ENCODE measurements at regions not wholly inside any gene's neighbourhood (a gene's known extent, or its start where the extent isn't known, plus 50 kb on each side); places are given as distances from the start of the nearest gene placed in this dataset.
A peak's percentile ranks its signal among the peaks of the same experiment; 100 is the strongest.

DNA sequence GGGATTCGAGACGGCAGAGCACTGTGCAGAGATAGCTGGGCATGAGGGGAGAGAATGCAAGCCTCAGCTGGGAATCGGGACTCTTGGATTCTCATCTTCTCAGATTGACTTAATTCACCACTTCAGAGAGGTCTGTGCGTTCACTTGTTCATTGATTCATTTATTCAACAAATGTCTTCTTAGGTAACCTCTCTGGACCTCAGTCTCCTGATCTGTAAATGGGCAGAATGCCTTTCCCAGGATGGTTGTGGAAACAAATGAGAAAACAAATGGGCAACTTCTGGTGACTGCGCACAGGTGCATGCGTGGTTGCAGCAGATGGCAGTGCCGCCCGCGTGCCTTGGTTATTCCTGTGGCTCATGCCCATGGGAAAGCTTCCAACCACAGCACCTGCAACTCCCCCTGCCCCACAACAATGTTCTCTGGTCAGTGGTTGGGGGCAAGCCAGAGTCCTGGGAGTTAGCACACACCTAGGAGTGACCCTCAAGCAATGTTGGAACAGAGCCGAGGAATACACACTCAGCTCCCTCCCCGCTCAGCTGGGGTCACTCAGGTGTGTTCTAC, 110.1 kb upstream of the RUNX3 start:
- TF ChIP-seq POLR2A (IDR thresholded peaks at IDR 0.05; ENCODE audit: low read depth, low read length): no peak
- no peak for TF ChIP-seq POLR2AphosphoS5 (IDR thresholded peaks at IDR 0.05; ENCODE audit: low read depth, low read length)
- no peak for FAIRE-seq
- DNase-seq (ENCODE audit: insufficient read length): no peak

GRCh38 chr1:25039229-25039628, 109.2 kb upstream of the RUNX3 start:
- DNase-seq (ENCODE audit: insufficient read length) (no peak), FAIRE-seq (no peak)
- TF ChIP-seq POLR2A (IDR thresholded peaks at IDR 0.05; ENCODE audit: low read depth, low read length): no peak
- TF ChIP-seq TAF1 (IDR thresholded peaks at IDR 0.05; ENCODE audit: borderline replicate concordance, low read depth, low read length): no peak
- no peak for TF ChIP-seq POLR2AphosphoS5 (IDR thresholded peaks at IDR 0.05; ENCODE audit: low read depth, low read length)

DNA sequence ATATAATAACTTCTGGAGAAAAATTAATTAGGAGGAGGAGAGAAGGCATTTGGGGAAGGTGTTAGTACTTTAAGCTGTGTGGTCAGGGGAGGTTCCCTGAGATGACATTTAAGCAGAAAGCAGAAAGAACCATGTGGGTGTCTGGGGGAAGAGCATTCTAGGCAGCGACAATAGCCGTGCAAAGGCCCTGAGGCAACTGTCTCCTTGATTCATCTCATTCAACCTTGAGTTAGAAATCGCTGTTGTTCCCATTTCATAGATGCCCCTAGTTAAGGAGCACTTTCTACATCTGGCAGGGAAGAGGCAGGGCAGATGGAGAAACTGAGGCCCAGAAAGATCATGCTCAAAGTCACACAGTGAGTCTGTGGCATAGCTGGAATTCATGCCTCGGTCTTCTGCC, 108.6 kb upstream of the RUNX3 start:
- DNase-seq (ENCODE audit: insufficient read length) (no peak), FAIRE-seq (no peak)
- TF ChIP-seq POLR2AphosphoS5 (IDR thresholded peaks at IDR 0.05; ENCODE audit: low read depth, low read length) (no peak), POLR2A (IDR thresholded peaks at IDR 0.05; ENCODE audit: low read depth, low read length) (no peak), TAF1 (IDR thresholded peaks at IDR 0.05; ENCODE audit: borderline replicate concordance, low read depth, low read length) (no peak)

GRCh38 chr1:25037174-25038074, 107.3 kb upstream of the RUNX3 start:
- TF ChIP-seq TAF1 (IDR thresholded peaks at IDR 0.05; ENCODE audit: borderline replicate concordance, low read depth, low read length) (no peak), POLR2A (IDR thresholded peaks at IDR 0.05; ENCODE audit: low read depth, low read length) (no peak), POLR2AphosphoS5 (IDR thresholded peaks at IDR 0.05; ENCODE audit: low read depth, low read length) (no peak)

GRCh38 chr1:25036117-25036546, 106.1 kb upstream of the RUNX3 start:
- DNase-seq (ENCODE audit: insufficient read length) (no peak), FAIRE-seq (peak; percentile 57)
- TF ChIP-seq TAF1 (IDR thresholded peaks at IDR 0.05; ENCODE audit: borderline replicate concordance, low read depth, low read length) (no peak), POLR2AphosphoS5 (IDR thresholded peaks at IDR 0.05; ENCODE audit: low read depth, low read length) (no peak; the same call in 1 of the 2 replicates), POLR2A (IDR thresholded peaks at IDR 0.05; ENCODE audit: low read depth, low read length) (no peak)

More at GRCh38 chr1:25037174-25038074, 107.3 kb upstream of the RUNX3 start:
- peak; percentile 94 for FAIRE-seq
- DNase-seq (ENCODE audit: insufficient read length): peak; percentile 73

DNA sequence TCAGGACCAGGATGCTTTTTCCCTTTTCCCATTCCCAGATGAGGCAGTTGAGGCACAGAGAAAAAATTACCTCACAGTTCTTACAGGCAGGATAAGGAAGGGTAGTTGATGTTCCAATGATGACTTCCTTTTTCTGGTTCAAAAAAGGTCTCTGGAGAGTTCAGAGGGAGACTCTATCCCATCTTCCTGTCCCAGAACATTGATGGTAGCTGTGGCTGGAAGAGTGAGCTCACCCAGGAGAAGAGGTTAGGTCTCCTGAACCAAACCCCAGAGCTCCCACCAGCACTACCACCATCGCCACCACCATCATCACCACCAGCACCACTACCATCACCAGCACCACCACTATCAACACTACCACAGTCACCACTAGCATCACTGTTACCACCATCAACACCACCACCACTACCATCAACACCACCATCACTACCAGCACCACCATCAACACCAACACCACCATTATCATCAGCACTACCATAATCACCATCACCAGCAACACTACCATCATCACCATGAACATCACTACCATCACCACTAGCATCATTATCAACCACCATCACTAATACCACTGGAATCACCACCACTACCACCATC, 105.5 kb upstream of the RUNX3 start:
- TF ChIP-seq POLR2A (IDR thresholded peaks at IDR 0.05; ENCODE audit: low read depth, low read length) (0 out of 2 replicates have a peak, but pooled peaks have one; percentile 9), POLR2AphosphoS5 (IDR thresholded peaks at IDR 0.05; ENCODE audit: low read depth, low read length) (no peak)
- peak; percentile 9 for FAIRE-seq
- no peak for DNase-seq (ENCODE audit: insufficient read length)

DNA sequence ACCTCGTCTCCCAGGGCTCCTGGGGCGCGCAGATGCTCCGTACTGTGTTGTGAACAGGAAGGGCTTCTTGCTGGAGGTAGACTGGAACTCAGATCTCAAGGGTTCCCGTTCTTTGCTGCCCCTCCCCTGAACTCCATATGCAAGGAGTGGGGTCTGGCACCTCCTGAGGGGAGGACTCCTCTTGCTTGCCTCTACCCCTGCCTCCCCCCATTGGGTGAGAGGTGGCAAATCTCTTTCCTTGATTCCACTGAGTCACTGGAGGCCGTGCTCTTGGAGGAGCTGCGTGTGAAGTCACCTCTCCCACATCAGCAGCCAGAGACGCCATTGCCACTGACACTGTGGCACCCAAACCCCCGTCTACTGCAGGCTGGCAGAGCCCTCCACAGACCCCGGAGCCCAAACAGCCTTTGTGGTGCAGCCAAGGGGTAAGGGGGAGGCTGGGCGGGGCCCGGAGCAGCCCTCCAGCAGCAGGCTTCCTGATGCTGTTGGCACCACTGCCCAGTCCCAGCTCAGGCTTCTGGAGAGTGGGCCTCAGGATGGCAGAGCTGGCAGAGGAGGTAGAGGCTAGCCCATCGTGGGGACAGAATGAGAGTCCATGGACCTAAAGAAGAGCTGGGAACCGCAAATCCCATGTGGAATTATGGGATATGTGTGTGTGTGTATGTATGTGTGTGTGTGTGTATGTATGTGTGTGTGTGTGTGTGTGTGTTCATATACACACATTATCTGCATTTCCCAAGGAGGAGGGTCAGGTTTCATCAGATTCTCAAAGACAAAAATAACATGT, 104.9 kb upstream of the RUNX3 start:
- FAIRE-seq (peak; percentile 89), DNase-seq (ENCODE audit: insufficient read length) (no peak)
- TF ChIP-seq POLR2A (IDR thresholded peaks at IDR 0.05; ENCODE audit: low read depth, low read length): no peak
- no peak for TF ChIP-seq TAF1 (IDR thresholded peaks at IDR 0.05; ENCODE audit: borderline replicate concordance, low read depth, low read length)
- TF ChIP-seq POLR2AphosphoS5 (IDR thresholded peaks at IDR 0.05; ENCODE audit: low read depth, low read length): no peak; the same call in 1 of the 2 replicates

DNA sequence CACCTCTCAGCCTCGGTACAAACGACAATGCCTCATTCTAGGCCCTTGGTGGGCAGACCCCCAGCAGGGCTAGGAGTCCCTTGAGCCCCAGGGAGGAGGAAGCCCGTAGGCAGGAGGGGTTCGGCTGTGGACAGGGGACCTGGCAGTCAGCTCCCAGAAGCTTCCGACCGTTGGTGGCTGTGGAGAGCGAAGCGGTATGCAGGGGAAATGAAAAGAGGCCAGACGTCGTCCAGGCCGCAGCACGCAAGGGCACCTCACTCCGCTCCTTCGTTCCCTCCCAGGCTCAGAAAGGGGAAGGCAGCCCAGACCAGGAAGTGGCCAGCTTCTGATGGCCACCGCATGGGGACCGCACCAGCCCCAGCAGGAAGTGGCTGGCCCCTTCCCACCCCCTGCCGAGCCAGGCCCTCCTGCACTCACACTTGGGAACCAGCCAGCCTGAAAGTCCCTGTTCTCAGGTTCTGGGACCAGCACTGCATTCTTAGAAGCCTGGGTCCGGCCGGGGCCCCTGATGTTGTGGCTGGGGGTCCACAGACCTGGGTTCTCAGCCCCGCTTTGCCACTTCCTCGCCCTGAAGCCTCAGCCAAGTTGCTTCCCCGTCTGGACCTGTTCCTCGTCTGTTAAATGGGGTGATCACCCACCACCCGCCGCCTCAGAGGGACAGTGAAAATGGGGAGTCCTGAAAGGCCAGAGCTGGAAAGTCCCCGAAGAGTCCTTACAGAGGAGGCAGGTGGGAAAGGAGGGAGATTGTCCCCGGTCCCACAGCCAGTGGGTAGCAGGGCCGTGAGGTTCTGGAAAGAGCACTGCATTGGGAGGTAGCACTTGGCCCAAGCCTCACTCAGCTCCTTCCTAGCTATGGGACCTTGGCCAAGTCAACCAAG, 104.0 kb upstream of the RUNX3 start:
- FAIRE-seq (peak; percentile 96), DNase-seq (ENCODE audit: insufficient read length) (peak; percentile 52)
- TF ChIP-seq POLR2AphosphoS5 (IDR thresholded peaks at IDR 0.05; ENCODE audit: low read depth, low read length): 0 out of 2 replicates have a peak, but pooled peaks have one; percentile 12
- peak; percentile 57 for TF ChIP-seq POLR2A (IDR thresholded peaks at IDR 0.05; ENCODE audit: low read depth, low read length)
- peak; percentile 63 for TF ChIP-seq TAF1 (IDR thresholded peaks at IDR 0.05; ENCODE audit: borderline replicate concordance, low read depth, low read length)

DNA sequence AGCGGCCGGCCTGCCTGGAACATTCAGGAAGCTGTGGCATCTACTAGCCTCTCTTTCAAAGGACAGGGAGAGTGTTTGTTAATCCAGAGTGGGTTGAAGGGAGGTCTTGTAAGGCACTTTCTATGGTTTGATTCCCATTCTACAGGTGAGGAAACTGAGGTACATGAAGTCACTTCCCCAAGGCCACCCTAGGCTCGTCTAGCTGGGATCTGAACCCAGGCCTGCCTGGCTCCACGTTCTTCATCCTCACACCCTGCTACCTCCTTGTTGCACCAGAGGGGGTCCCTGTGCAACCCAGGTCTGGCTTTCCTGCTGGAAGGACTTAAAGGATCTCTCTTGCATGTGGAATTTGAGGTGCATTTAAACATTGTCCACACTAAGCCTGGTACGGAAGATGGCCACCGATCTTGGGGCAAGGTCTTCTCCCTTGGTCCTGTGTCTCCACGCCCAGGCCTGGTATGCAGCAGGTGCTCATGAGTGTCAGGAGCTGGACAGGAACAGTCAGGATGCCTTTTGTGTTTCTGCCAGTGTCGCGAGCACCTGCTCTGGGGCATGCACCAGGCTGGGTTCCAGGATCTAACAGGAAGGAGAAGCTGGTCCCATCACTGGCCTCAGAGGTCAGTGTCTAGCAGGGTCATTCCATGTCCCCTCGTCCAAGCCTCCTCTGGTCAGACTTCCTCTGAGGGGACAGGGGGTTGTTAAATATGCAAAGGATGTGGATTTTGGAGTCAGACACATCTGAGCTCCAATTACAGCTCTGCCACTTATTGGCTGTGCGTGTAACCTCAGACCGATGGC, 103.2 kb upstream of the RUNX3 start:
- FAIRE-seq (no peak), DNase-seq (ENCODE audit: insufficient read length) (no peak)
- TF ChIP-seq POLR2AphosphoS5 (IDR thresholded peaks at IDR 0.05; ENCODE audit: low read depth, low read length): peak; percentile 77
- no peak for TF ChIP-seq TAF1 (IDR thresholded peaks at IDR 0.05; ENCODE audit: borderline replicate concordance, low read depth, low read length)

Measured in GM12892 (cell line).